Gastroesophageal sphincter (tissue), 4 donors: ENCODE measurements at regions not wholly inside any gene's neighbourhood (a gene's known extent, or its start where the extent isn't known, plus 50 kb on each side); places are given as distances from the start of the nearest gene placed in this dataset.
"Not testable (repeated sequence)": the region's sequence is repeated elsewhere in the genome, so short reads cannot be mapped to it uniquely, and the experiment has no call there.

ENCODE experiments used
- ATAC-seq: fragments of 150-250 bp; one replicate; pipeline ENCODE4 v1.9.1; 2016; ENCODE audit warnings: mild to moderate bottlenecking, moderate library complexity
- H3K27ac ChIP-seq, 4 donors: fragments of 200-600 bp; sonication (generic) in 3 of 4; 1 replicate in 3 of 4; 2 replicates in 1 of 4; pipeline ENCODE4 v1.5.1; 2016 to 2019
- H3K27me3 ChIP-seq: fragments of 200-600 bp; sonication (generic); one replicate; pipeline ENCODE4 v1.5.1; 2019
- H3K36me3 ChIP-seq, 2 donors: fragments of 200-600 bp; sonication (generic); one replicate each; pipeline ENCODE4 v1.5.1; 2019; ENCODE audit warnings: control low read depth in 1 of 2
- H3K4me1 ChIP-seq, 3 donors: fragments of 200-600 bp; sonication (generic); 1 replicate in 2 of 3; 2 replicates in 1 of 3; pipeline ENCODE4 v1.5.1; 2016 to 2019; ENCODE audit warnings: control low read depth in 2 of 3
- H3K4me3 ChIP-seq, 2 donors: fragments of 200-600 bp; sonication (generic); one replicate each; pipeline ENCODE4 v1.5.1; 2019; ENCODE audit warnings: mild to moderate bottlenecking in 1 of 2, moderate library complexity in 1 of 2
- H3K9me3 ChIP-seq, 3 donors: fragments of 200-600 bp; sonication (generic); one replicate each; pipeline ENCODE4 v1.5.1; 2017 to 2019; ENCODE audit warnings: control low read depth in 2 of 3
- CTCF ChIP-seq, 4 experiments: fragments of 200-600 bp in 2 of 4; fragments of 450-650 bp in 2 of 4; sonication (generic) in 1 of 4; IDR thresholded peaks; one replicate each; pipeline ENCODE4 v1.5.1; 2017 to 2019; ENCODE audit warnings: antibody characterized with exemption in 4 of 4, mild to moderate bottlenecking in 2 of 4, moderate library complexity in 2 of 4
- EP300 ChIP-seq: sonication (generic); formaldehyde crosslinking; IDR thresholded peaks from one replicate; pipeline ENCODE4 v1.6.1; 2017; ENCODE audit warnings: antibody characterized with exemption, mild to moderate bottlenecking
- POLR2A ChIP-seq, 2 donors: fragments of 450-650 bp; IDR thresholded peaks; one replicate each; pipeline ENCODE4 v1.6.1; 2017; ENCODE audit warnings: antibody characterized with exemption in 2 of 2, mild to moderate bottlenecking in 2 of 2, moderate library complexity in 1 of 2
- POLR2AphosphoS5 ChIP-seq: sonication (generic); formaldehyde crosslinking; IDR thresholded peaks from one replicate; pipeline ENCODE4 v1.6.1; 2017; ENCODE audit warnings: antibody characterized with exemption
- WGBS, 2 donors: methylation state at CpG; one replicate each; pipeline ENCODE4 v1.1.5; 2018; ENCODE audit warnings: low coverage in 1 of 2; 5-methylcytosine and 5-hydroxymethylcytosine counted together

DNA sequence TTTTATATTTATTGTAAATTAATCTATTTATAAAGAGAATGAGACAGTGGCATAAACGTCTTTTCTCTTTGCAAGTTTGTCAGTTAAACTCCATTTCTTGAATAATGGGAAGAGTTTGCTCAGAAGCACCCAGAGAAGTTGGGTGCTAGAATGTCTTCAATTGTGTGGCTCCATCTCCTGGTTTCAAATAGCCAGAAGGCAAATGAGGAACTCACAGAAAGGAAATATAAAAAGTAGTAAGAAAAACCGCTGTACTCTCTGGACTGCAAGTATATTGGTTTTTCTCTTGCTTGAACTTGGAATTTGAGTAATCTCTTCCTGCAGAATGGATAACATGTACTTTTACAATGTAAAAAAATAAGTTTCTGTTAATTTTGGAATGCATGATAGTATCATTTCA is 217.5 kb downstream of the DPY19L2 start:
- ATAC-seq = no peak
- Histone ChIP-seq H3K27me3 (no peaks in the 10 kb centered on the region), H3K9me3 (no peaks in the 10 kb centered on the region), H3K27ac (no peak overlapping the region), H3K4me3 (no peak overlapping the region), H3K4me1 (no peaks in the 10 kb centered on the region), H3K36me3 (no peaks in the 10 kb centered on the region)
- WGBS, 2 donors = 43 to 47% methylated on average over 2 of the region's 2 CpGs
- TF ChIP-seq CTCF (IDR thresholded peaks at IDR 0.05) (no peak), POLR2A (IDR thresholded peaks at IDR 0.05) (no peak), POLR2AphosphoS5 (no peak), EP300 (no peak)

DNA sequence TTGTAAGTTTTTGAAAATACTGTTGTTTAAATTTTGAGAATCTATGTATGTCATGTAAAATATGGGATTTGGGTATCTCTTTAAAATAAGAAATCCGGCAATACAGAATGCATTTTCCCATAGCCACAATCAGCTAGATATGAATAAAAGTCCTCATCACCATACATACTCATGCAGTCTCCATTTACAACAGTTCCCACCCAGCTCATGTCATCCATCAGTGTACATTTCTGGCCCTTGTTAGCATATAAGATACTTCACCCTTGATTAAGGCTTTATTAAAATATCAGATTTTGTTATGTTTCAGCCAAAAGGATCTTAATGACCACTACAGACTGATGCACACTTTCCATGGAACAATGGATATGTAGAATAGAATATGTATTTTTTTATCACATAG is 218.0 kb downstream of the DPY19L2 start:
- 67 to 100% methylated on average over 1 of the region's 1 CpG for WGBS, 2 donors

GRCh38 chr12:63445224-63445880 is 222.9 kb downstream of the DPY19L2 start:
- H3K4me1 ChIP-seq = no peaks in the 10 kb centered on the region
- no peak overlapping the region for H3K4me3 ChIP-seq
- WGBS, 2 donors = 51 to 79% methylated on average over 3 of the region's 3 CpGs
- TF ChIP-seq EP300 (no peak), POLR2A (IDR thresholded peaks at IDR 0.05) (no peak), POLR2AphosphoS5 (no peak), CTCF (IDR thresholded peaks at IDR 0.05) (no peak)
- no peak overlapping the region for H3K27ac ChIP-seq
- H3K36me3 ChIP-seq = no peaks in the 10 kb centered on the region
- H3K27me3 ChIP-seq = no peaks in the 10 kb centered on the region
- no peaks in the 10 kb centered on the region for H3K9me3 ChIP-seq
- ATAC-seq = no peak

More for the DNA sequence above, 218.0 kb downstream of the DPY19L2 start:
- Histone ChIP-seq H3K4me1 (no peaks in the 10 kb centered on the region), H3K27me3 (no peaks in the 10 kb centered on the region), H3K9me3 (no peaks in the 10 kb centered on the region), H3K36me3 (no peaks in the 10 kb centered on the region), H3K27ac (no peak overlapping the region), H3K4me3 (no peak overlapping the region)
- no peak for TF ChIP-seq POLR2A (IDR thresholded peaks at IDR 0.05)
- TF ChIP-seq CTCF (IDR thresholded peaks at IDR 0.05) = no peak
- no peak for TF ChIP-seq POLR2AphosphoS5
- no peak for TF ChIP-seq EP300
- ATAC-seq = no peak

DNA sequence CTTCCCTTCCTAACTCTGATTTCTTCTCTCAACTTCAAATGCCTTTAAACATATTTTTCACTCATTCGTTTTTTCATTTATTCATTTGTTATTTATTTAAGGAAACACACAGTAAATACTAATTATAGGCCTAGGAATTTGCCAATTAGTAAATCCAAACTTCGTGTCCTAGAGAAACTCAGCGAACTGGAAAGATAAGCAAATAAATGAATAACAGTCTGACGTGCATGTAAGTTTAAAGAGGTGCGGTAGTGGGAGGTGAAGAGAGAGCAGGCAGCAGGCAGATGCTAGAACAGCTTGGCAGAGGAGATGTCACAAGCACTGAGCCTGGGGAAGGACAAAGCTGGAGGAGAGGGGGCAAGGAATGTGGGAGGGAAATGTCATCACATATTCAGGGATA is 228.2 kb downstream of the DPY19L2 start:
- no peak overlapping the region for H3K4me3 ChIP-seq
- H3K27me3 ChIP-seq = no peaks in the 10 kb centered on the region
- no peak for TF ChIP-seq EP300
- no peak for TF ChIP-seq CTCF (IDR thresholded peaks at IDR 0.05)
- TF ChIP-seq POLR2A (IDR thresholded peaks at IDR 0.05) = no peak
- no peak for TF ChIP-seq POLR2AphosphoS5
- no peaks in the 10 kb centered on the region for H3K4me1 ChIP-seq
- no peaks in the 10 kb centered on the region for H3K36me3 ChIP-seq
- H3K9me3 ChIP-seq = peaks cover 0 to 2% (median 0%) of the 10 kb centered on the region in 3 donors
- H3K27ac ChIP-seq = no peak overlapping the region
- no peak for ATAC-seq
- WGBS, 2 donors = 20 to 29% methylated on average over 3 to 5 of the region's 5 CpGs

GRCh38 chr12:63434384-63434783 is 233.9 kb downstream of the DPY19L2 start:
- not testable (repeated sequence) for H3K27ac ChIP-seq, H3K4me3 ChIP-seq, H3K4me1 ChIP-seq, ATAC-seq, H3K36me3 ChIP-seq, H3K27me3 ChIP-seq
- 100% methylated on average over 1 of the region's 11 CpGs; no CpG with 5 or more reads in 1 of the 2 donors for WGBS, 2 donors
- peaks cover 0 to 10% (median 0%) of the 10 kb centered on the region in 3 donors for H3K9me3 ChIP-seq

GRCh38 chr12:63427969-63428368 is 240.3 kb downstream of the DPY19L2 start:
- ATAC-seq = not testable (repeated sequence)

GRCh38 chr12:63427029-63427428 is 241.3 kb downstream of the DPY19L2 start:
- not testable (repeated sequence) for H3K4me1 ChIP-seq, H3K27ac ChIP-seq, H3K9me3 ChIP-seq, ATAC-seq, H3K4me3 ChIP-seq, H3K27me3 ChIP-seq, H3K36me3 ChIP-seq
- WGBS, 2 donors = 75 to 100% methylated on average over 1 of the region's 2 CpGs

More at GRCh38 chr12:63427969-63428368, 240.3 kb downstream of the DPY19L2 start:
- H3K4me3 ChIP-seq, H3K4me1 ChIP-seq, H3K9me3 ChIP-seq, H3K36me3 ChIP-seq, H3K27ac ChIP-seq, H3K27me3 ChIP-seq: not testable (repeated sequence)
